SK-N-SH (cell line): ENCODE measurements at regions not wholly inside any gene's neighbourhood (a gene's known extent, or its start where the extent isn't known, plus 50 kb on each side); places are given as distances from the start of the nearest gene placed in this dataset.

ENCODE experiments used
- CHD2 ChIP-seq: fragments of 150-350 bp; IDR thresholded peaks from 2 replicates; pipeline ENCODE4 v1.6.1; 2018; ENCODE audit warnings: low read length; ENCODE audit not compliant: partially characterized antibody
- EP300 ChIP-seq, 2 experiments: IDR thresholded peaks; 2 replicates each; pipeline versions ENCODE4 v1.4.0 to v1.6.1; 2012; ENCODE audit warnings: borderline replicate concordance in 1 of 2, low read depth in 1 of 2, low read length in 1 of 2
- FOXJ3 ChIP-seq: sonication (generic); formaldehyde crosslinking; IDR thresholded peaks from 2 replicates; pipeline ENCODE4 v1.5.1; 2020; ENCODE audit warnings: mild to moderate bottlenecking, missing genetic modification reagents
- MXI1 ChIP-seq: IDR thresholded peaks from 2 replicates; pipeline ENCODE4 v1.6.1; 2012; ENCODE audit warnings: mild to moderate bottlenecking, low read depth, low read length, improper control_type of control experiment
- TF ChIP-seq, protein P1 (sequence below): IDR thresholded peaks from 2 replicates; pipeline ENCODE4 v1.6.1; 2012; ENCODE audit warnings: mild to moderate bottlenecking, low read depth, low read length, moderate library complexity
- TF ChIP-seq, protein P2 (sequence below): fragments of 200-600 bp; sonication (generic); IDR thresholded peaks from 2 replicates; pipeline ENCODE4 v1.6.1; 2017; ENCODE audit warnings: antibody characterized with exemption, mild to moderate bottlenecking, moderate library complexity
- TF ChIP-seq, protein P3 (sequence below): fragments of 150-350 bp; IDR thresholded peaks from 2 replicates; pipeline ENCODE4 v1.6.1; 2017; ENCODE audit warnings: antibody characterized with exemption, low read length, low read depth, borderline replicate concordance

DNA sequence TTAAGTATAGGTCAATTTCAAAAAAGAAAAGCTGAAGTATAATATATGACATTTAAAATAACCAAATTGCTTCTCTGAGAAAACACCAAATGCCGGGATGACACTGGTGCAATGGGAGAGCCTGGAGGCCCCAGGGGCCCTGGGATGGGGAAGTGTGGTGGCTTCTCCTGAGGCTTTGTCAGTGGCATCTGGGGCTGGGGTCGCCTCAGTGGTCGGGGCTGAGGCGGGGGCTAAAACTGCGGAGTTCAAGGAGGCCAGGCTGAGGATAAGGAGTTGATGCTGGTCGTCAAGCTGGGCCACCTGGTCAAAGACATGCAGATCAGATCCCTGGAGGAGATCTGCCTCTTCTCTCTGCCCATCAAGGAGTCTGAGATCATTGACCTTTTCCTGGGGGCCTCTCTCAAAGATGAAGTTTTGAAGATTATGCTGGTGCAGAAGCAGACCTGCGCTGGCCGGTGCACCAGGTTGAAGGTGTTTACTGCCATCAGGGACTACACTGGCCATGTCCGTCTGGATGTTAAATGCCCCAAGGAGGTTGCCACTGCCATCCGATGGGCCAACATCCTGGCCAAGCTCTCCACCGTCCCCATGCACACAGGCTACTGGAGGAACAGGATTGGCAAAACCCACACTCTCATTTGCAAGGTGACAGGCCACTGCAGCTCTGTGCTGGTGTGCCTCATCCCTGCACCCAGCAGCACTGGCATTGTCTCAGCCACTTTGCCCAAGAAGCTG lies 660.1 kb upstream of the CCDC179 start:
- TF ChIP-seq, protein P1, sequence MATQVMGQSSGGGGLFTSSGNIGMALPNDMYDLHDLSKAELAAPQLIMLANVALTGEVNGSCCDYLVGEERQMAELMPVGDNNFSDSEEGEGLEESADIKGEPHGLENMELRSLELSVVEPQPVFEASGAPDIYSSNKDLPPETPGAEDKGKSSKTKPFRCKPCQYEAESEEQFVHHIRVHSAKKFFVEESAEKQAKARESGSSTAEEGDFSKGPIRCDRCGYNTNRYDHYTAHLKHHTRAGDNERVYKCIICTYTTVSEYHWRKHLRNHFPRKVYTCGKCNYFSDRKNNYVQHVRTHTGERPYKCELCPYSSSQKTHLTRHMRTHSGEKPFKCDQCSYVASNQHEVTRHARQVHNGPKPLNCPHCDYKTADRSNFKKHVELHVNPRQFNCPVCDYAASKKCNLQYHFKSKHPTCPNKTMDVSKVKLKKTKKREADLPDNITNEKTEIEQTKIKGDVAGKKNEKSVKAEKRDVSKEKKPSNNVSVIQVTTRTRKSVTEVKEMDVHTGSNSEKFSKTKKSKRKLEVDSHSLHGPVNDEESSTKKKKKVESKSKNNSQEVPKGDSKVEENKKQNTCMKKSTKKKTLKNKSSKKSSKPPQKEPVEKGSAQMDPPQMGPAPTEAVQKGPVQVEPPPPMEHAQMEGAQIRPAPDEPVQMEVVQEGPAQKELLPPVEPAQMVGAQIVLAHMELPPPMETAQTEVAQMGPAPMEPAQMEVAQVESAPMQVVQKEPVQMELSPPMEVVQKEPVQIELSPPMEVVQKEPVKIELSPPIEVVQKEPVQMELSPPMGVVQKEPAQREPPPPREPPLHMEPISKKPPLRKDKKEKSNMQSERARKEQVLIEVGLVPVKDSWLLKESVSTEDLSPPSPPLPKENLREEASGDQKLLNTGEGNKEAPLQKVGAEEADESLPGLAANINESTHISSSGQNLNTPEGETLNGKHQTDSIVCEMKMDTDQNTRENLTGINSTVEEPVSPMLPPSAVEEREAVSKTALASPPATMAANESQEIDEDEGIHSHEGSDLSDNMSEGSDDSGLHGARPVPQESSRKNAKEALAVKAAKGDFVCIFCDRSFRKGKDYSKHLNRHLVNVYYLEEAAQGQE, result no peak
- TF ChIP-seq, protein P2, sequence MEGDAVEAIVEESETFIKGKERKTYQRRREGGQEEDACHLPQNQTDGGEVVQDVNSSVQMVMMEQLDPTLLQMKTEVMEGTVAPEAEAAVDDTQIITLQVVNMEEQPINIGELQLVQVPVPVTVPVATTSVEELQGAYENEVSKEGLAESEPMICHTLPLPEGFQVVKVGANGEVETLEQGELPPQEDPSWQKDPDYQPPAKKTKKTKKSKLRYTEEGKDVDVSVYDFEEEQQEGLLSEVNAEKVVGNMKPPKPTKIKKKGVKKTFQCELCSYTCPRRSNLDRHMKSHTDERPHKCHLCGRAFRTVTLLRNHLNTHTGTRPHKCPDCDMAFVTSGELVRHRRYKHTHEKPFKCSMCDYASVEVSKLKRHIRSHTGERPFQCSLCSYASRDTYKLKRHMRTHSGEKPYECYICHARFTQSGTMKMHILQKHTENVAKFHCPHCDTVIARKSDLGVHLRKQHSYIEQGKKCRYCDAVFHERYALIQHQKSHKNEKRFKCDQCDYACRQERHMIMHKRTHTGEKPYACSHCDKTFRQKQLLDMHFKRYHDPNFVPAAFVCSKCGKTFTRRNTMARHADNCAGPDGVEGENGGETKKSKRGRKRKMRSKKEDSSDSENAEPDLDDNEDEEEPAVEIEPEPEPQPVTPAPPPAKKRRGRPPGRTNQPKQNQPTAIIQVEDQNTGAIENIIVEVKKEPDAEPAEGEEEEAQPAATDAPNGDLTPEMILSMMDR, result no peak
- TF ChIP-seq MXI1 (no peak), CHD2 (no peak), FOXJ3 (CRISPR knock-in tag) (no peak), EP300 (IDR thresholded peaks at IDR 0.05; ENCODE audit: borderline replicate concordance in 1 of 2, low read depth in 1 of 2, low read length in 1 of 2) (no peak)
- TF ChIP-seq, protein P3, sequence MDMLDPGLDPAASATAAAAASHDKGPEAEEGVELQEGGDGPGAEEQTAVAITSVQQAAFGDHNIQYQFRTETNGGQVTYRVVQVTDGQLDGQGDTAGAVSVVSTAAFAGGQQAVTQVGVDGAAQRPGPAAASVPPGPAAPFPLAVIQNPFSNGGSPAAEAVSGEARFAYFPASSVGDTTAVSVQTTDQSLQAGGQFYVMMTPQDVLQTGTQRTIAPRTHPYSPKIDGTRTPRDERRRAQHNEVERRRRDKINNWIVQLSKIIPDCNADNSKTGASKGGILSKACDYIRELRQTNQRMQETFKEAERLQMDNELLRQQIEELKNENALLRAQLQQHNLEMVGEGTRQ, result no peak
